Liver (tissue), 3 donors: ENCODE measurements at regions not wholly inside any gene's neighbourhood (a gene's known extent, or its start where the extent isn't known, plus 50 kb on each side); places are given as distances from the start of the nearest gene placed in this dataset.

Experiments
- CTCF ChIP-seq: fragments of 150-350 bp; IDR thresholded peaks from 2 replicates; pipeline ENCODE4 v1.5.1; 2017; ENCODE audit warnings: improper control_type of control experiment, low read depth, low read length; ENCODE audit not compliant: missing input control
- FOXA1 ChIP-seq: IDR thresholded peaks from 2 replicates; pipeline ENCODE4 v1.6.1; 2016; ENCODE audit warnings: antibody characterized with exemption
- JUND ChIP-seq, 2 donors: IDR thresholded peaks; 2 replicates each; pipeline ENCODE4 v1.6.1; 2016; ENCODE audit warnings: antibody characterized with exemption in 2 of 2
- RAD21 ChIP-seq, 2 donors: IDR thresholded peaks; 2 replicates each; pipeline ENCODE4 v1.6.1; 2016; ENCODE audit warnings: antibody characterized with exemption in 2 of 2, mild to moderate bottlenecking in 2 of 2
- SP1 ChIP-seq: IDR thresholded peaks from 2 replicates; pipeline ENCODE4 v1.6.1; 2018; ENCODE audit warnings: antibody characterized with exemption, mild to moderate bottlenecking
- TAF1 ChIP-seq: conservative IDR thresholded peaks from 2 replicates; pipeline ENCODE4 v1.6.1; 2016; ENCODE audit warnings: antibody characterized with exemption, mild to moderate bottlenecking
- donor health status: healthy.
- donor health status: healthy.

GRCh38 chr4:128470492-128471053, 183.0 kb upstream of the PGRMC2 start:
- TF ChIP-seq SP1 (no peak), CTCF (no peak), JUND (IDR thresholded peaks at IDR 0.05) (no peak), TAF1 (no peak), RAD21 (IDR thresholded peaks at IDR 0.05) (no peak), FOXA1 (no peak)
